ENCODE measurements at regions not wholly inside any gene's neighbourhood (a gene's known extent, or its start where the extent isn't known, plus 50 kb on each side); places are given as distances from the start of the nearest gene placed in this dataset.

DNA sequence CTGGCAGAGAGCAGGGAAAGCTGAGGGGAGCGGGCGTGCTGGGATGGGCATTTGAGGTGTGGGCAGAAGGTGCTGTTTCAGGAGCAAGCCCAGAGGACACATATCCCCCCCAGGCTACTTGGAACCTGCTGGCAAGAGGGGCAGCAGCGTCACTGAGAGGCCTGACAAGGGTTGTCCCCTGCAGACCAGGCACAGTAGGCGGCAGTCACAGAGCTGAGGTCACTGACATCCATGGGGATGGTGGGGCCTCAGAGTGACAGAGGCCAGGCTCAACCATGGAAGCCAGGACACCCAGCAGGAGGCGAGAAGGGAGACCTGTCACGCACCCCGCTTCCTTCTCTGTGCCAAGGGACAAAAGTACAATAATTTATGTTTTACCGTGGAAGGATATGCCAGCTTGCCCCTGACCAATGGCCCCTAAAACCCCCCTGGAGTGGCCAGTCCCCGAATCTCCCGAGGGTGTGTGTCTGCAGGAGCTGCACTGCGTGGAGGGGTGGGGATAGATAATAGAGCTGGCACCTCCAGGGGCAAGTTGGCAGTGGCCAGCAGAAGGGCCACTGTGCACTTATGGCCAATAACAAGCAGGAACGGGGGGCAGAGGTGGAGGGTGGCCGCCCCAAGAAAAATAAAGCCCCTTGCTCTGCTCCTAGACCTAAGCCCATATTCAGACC, 86.3 kb upstream of the SLC66A3 start:
- no peak for DNase-seq (ENCODE audit: low spot score)
- H3K27ac ChIP-seq, result no peak overlapping the region
- CTCF ChIA-PET, result no interaction called here
- POLR2A ChIA-PET (ENCODE audit: low non-redundant PET), result no interaction called here
- TF ChIP-seq, protein P1, sequence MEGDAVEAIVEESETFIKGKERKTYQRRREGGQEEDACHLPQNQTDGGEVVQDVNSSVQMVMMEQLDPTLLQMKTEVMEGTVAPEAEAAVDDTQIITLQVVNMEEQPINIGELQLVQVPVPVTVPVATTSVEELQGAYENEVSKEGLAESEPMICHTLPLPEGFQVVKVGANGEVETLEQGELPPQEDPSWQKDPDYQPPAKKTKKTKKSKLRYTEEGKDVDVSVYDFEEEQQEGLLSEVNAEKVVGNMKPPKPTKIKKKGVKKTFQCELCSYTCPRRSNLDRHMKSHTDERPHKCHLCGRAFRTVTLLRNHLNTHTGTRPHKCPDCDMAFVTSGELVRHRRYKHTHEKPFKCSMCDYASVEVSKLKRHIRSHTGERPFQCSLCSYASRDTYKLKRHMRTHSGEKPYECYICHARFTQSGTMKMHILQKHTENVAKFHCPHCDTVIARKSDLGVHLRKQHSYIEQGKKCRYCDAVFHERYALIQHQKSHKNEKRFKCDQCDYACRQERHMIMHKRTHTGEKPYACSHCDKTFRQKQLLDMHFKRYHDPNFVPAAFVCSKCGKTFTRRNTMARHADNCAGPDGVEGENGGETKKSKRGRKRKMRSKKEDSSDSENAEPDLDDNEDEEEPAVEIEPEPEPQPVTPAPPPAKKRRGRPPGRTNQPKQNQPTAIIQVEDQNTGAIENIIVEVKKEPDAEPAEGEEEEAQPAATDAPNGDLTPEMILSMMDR (conservative IDR thresholded peaks at IDR 0.05; ENCODE audit: low read depth), result no peak

DNA sequence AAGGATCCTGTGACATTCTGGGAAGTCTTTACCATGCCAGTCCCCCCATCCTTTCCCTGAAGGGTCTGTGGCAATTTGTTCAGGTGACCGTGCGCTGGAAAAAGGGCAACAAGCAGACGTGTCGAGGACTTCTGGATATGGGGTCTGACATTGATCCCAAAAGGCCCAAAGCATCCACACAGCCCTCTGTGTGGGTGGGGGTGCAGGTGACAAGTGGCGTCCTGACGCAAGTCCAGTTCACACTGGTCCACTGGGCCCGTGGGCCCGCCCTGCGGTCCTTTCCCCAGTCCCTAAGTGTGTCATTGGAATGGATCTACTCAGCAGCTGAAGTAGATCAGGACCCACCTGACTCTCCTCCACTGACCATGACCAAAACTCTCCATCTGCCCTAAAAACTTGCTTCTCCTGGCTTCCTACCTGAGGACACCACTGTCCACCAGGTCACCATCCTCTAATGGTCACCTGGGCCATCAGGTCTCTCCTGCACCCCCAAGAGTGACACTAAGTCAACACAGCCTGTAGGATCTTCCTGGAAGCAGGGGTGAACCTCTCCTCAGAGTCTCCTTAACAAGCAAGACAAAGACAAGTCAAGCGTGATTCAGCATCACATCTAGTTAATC, 85.6 kb upstream of the SLC66A3 start:
- CTCF ChIA-PET, result no interaction called here
- POLR2A ChIA-PET (ENCODE audit: low non-redundant PET), result no interaction called here

DNA sequence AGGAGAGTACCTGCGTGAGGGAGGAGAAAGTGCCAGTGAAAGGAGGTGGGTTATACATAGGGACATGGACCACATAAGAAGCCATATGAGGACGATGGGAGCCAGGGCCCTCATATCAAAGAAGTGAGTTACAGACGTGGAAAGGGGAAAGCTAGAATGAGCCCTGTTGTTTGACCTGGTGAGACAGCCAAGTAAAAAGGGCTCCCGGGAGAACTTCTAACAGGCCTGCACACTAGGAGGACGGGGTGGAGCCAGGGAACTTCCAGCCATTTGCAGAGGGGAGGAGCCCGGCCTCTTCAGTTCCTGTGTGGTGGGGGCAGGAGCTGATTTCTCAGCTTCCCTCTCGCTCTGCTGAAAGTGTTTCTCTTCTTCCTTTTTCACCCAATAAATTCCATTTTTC, 84.1 kb upstream of the SLC66A3 start:
- TF ChIP-seq, protein P1 (conservative IDR thresholded peaks at IDR 0.05; ENCODE audit: low read depth), result no peak
- ChIA-PET CTCF (interaction anchor here (0.6 kb wide), 1 partner anchor 340 kb away, joined by 3 read pairs; no protein-coding TSS in a partner anchor), POLR2A (ENCODE audit: low non-redundant PET) (no interaction called here)
- no peak overlapping the region for H3K27ac ChIP-seq
- no peak for DNase-seq (ENCODE audit: low spot score)

More for the DNA sequence above, 85.6 kb upstream of the SLC66A3 start:
- DNase-seq (ENCODE audit: low spot score), result no peak
- TF ChIP-seq, protein P1 (conservative IDR thresholded peaks at IDR 0.05; ENCODE audit: low read depth), result no peak
- H3K27ac ChIP-seq, result no peak overlapping the region

DNA sequence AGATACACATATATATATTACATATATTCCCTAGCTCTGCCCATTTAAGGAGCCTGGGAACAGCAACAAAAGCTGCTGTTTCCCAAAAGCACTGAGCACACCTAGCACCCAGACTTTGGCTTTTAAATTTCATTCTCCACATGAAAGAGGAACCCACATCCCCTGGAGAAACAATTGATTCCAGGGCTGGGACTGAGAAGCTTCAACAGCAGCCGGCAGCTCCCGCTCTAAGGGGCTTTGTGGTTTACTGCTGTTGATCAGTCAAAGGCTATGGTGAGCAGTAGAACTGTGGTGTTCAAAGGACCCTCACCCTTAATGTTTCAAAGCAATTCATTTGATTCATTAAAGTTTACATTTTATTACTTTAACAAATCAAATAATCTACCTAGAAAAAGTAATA, 83.3 kb upstream of the SLC66A3 start:
- POLR2A ChIA-PET (ENCODE audit: low non-redundant PET), result no interaction called here
- CTCF ChIA-PET, result no interaction called here

DNA sequence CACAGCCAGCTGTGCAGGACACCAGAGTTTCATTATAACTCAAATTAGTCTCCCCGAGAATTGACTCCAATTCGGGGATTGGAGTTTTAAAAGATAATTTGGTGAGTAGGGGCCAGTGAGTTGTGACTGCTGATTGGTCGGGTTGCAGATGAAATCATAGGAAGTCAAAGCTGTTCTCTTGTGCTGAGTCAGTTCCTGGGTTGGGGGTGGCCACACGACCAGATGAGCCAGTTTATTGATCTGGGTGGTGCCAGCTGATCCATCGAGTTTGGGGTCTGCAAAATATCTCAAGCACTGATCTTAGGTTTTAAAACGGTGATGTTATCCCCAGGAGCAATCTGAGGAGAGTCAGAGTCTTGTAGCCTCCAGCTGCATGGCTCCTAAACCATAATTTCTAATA, 82.7 kb upstream of the SLC66A3 start:
- TF ChIP-seq, protein P1 (conservative IDR thresholded peaks at IDR 0.05; ENCODE audit: low read depth), result no peak
- ChIA-PET CTCF (interaction anchor here (0.7 to 1.2 kb wide), 2 partner anchors 8 to 10 kb away, joined by 3 to 4 read pairs; no protein-coding TSS in a partner anchor), POLR2A (ENCODE audit: low non-redundant PET) (no interaction called here)
- H3K27ac ChIP-seq, result no peak overlapping the region
- DNase-seq (ENCODE audit: low spot score), result no peak

More for the DNA sequence above, 83.3 kb upstream of the SLC66A3 start:
- DNase-seq (ENCODE audit: low spot score), result no peak
- TF ChIP-seq, protein P1 (conservative IDR thresholded peaks at IDR 0.05; ENCODE audit: low read depth), result no peak
- H3K27ac ChIP-seq, result no peak overlapping the region

DNA sequence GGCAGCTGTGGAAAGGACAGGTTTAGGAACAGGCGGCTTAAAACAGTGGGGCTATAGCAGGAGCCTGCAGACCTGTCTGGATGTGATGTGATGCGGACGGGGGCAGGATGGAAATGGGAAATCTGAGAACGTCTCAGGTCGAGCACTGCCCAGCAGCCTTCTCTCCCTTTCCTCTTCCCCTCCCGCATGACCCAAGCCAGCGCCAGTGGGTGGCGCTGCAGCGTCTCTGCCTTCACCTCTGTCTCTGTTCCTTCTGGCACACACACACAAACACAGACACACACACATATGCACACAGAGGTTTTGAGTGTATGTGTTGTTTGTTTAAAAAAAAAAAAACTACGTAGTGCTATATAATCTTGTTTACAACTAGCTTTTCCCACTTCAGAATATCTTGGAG, 82.0 kb upstream of the SLC66A3 start:
- H3K27ac ChIP-seq, result no peak overlapping the region
- TF ChIP-seq, protein P1 (conservative IDR thresholded peaks at IDR 0.05; ENCODE audit: low read depth), result 0 out of 2 replicates have a peak, but pooled peaks have one; percentile 9
- CTCF ChIA-PET, result interaction anchor here (0.7 to 1.2 kb wide), 2 partner anchors 9 to 314 kb away, joined by 3 to 4 read pairs; no protein-coding TSS in a partner anchor
- DNase-seq (ENCODE audit: low spot score), result no peak
- POLR2A ChIA-PET (ENCODE audit: low non-redundant PET), result no interaction called here
